K562 (cell line): ENCODE measurements at regions not wholly inside any gene's neighbourhood (a gene's known extent, or its start where the extent isn't known, plus 50 kb on each side); places are given as distances from the start of the nearest gene placed in this dataset.

Experiments
- ATAC-seq: fragments of 200-7000 bp; cut with Tn5 transposase; 3 replicates; pipeline ENCODE4 v1.9.1; 2020; ENCODE audit warnings: moderate library complexity
- BruUV-seq: library from RNA; stranded (reverse); fragments of 400-500 nt; replicated peaks from 2 replicates; lab custom pipeline; 2021; lab: Mats Ljungman, UMichigan
- CTCF ChIA-PET: fragments of 300-600 bp; formaldehyde crosslinking; extraction: SDS; loops from one replicate; lab custom pipeline; 2021; ENCODE audit warnings: low intra/inter-chr PET ratio; lab: Yijun Ruan, JAX
- POLR2A ChIA-PET: fragments of 300-600, 350-650 bp; sonication (Branson Sonifier 250); formaldehyde crosslinking; extraction: SDS; loops from one replicate; lab custom pipeline; 2021; ENCODE audit warnings: antibody characterized with exemption, inconsistent platforms; lab: Yijun Ruan, JAX
- DNase-seq, 4 experiments: peaks; one replicate each; pipeline versions ENCODE4 v3.0.0 to v3.0.0-alpha.2; 2011 to 2018; ENCODE audit warnings: low spot score in 3 of 4, mixed read lengths in 3 of 4; ENCODE audit errors: extremely low read depth in 1 of 4
- FAIRE-seq: peaks from 2 replicates; lab custom pipeline; 2011; peaks lifted over from hg19 to GRCh38; lab: Jason Lieb, UNC
- H2AFZ ChIP-seq: 2 replicates; pipeline ENCODE4 v1.6.0; 2011; ENCODE audit warnings: low read depth, low read length, control low read depth, inconsistent platforms
- H3K27ac ChIP-seq: fragments of 200-600 bp; 3 replicates; pipeline ENCODE4 v1.8.0; 2011; ENCODE audit warnings: low read depth, mild to moderate bottlenecking, control low read depth, inconsistent platforms, low read length, moderate library complexity, mixed read lengths; ENCODE audit errors: extremely low read depth
- H3K27me3 ChIP-seq, 2 experiments: fragments of 300-600 bp in 1 of 2; 2 replicates in 1 of 2; 3 replicates in 1 of 2; pipeline versions ENCODE4 v1.6.0 to v1.8.0; 2011; ENCODE audit warnings: inconsistent platforms in 2 of 2, low read length in 2 of 2, mild to moderate bottlenecking in 1 of 2, mixed read lengths in 1 of 2, moderate library complexity in 1 of 2; ENCODE audit not compliant: control insufficient read depth in 2 of 2, insufficient read depth in 2 of 2
- H3K36me3 ChIP-seq: fragments of 300-600 bp; 3 replicates; pipeline ENCODE4 v1.8.0; 2011; ENCODE audit warnings: mild to moderate bottlenecking, low read length, inconsistent platforms; ENCODE audit not compliant: control insufficient read depth, insufficient read depth
- H3K4me1 ChIP-seq, 2 experiments: fragments of 200-600 bp in 1 of 2; replicated peaks in 1 of 2; 2 replicates in 1 of 2; 3 replicates in 1 of 2; pipeline versions ENCODE4 v1.5.1 to v1.8.0; 2011; ENCODE audit warnings: inconsistent platforms in 2 of 2, low read length in 2 of 2, mild to moderate bottlenecking in 1 of 2, mixed read lengths in 1 of 2, moderate library complexity in 1 of 2; ENCODE audit not compliant: control insufficient read depth in 2 of 2, insufficient read depth in 2 of 2
- H3K4me2 ChIP-seq: 2 replicates; pipeline ENCODE4 v1.6.1; 2011; ENCODE audit warnings: low read length, control low read depth, inconsistent platforms, mixed read lengths; ENCODE audit not compliant: insufficient read depth
- H3K4me3 ChIP-seq: fragments of 200-600 bp; sonication (generic), shearing (Covaris generic); 2 replicates; pipeline ENCODE4 v1.5.1; 2016; ENCODE audit warnings: control low read depth, inconsistent platforms
- H3K79me2 ChIP-seq: fragments of 200-600 bp; 3 replicates; pipeline ENCODE4 v1.8.0; 2011; ENCODE audit warnings: low read length, inconsistent platforms; ENCODE audit not compliant: control insufficient read depth, insufficient read depth
- H3K9ac ChIP-seq, 2 experiments: 2 replicates each; pipeline versions ENCODE4 v1.6.0 to v1.6.1; 2011; ENCODE audit warnings: low read depth in 2 of 2, low read length in 2 of 2, control low read depth in 1 of 2, inconsistent platforms in 1 of 2, mild to moderate bottlenecking in 1 of 2, mixed read lengths in 1 of 2; ENCODE audit not compliant: insufficient read depth in 1 of 2
- H3K9me1 ChIP-seq: one replicate; pipeline ENCODE4 v1.6.0; 2011; ENCODE audit warnings: inconsistent platforms, mild to moderate bottlenecking, low read length, moderate library complexity; ENCODE audit not compliant: control insufficient read depth, insufficient read depth
- H3K9me3 ChIP-seq: replicated peaks from 2 replicates; pipeline ENCODE4 v1.5.1; 2011; ENCODE audit warnings: low read depth, low read length, inconsistent platforms; ENCODE audit not compliant: control insufficient read depth, insufficient read depth
- H4K20me1 ChIP-seq: replicated peaks from 2 replicates; pipeline ENCODE4 v1.6.1; 2011; ENCODE audit warnings: low read length, inconsistent platforms, mixed read lengths; ENCODE audit not compliant: control insufficient read depth, insufficient read depth
- EP300 ChIP-seq: IDR thresholded peaks from 2 replicates; pipeline ENCODE4 v1.6.1; 2012; ENCODE audit warnings: low read length, improper control_type of control experiment
- GABPB2 ChIP-seq: fragments of 250-450 bp; sonication (Bioruptor Pico); conservative IDR thresholded peaks from 2 replicates; pipeline ENCODE4 v1.5.1; 2021; ENCODE audit warnings: mild to moderate bottlenecking
- HDAC3 ChIP-seq: fragments of 450-650 bp; IDR thresholded peaks from 2 replicates; pipeline ENCODE4 v1.6.1; 2018; ENCODE audit warnings: borderline replicate concordance, mild to moderate bottlenecking, moderate library complexity; ENCODE audit not compliant: partially characterized antibody
- HMG20A ChIP-seq: fragments of 450-650 bp; formaldehyde crosslinking; conservative IDR thresholded peaks from 2 replicates; pipeline ENCODE4 v1.4.0; 2020; ENCODE audit warnings: mild to moderate bottlenecking, mixed read lengths
- IRF2 ChIP-seq: sonication (generic); formaldehyde crosslinking; IDR thresholded peaks from 2 replicates; pipeline ENCODE4 v1.8.1; 2022; ENCODE audit warnings: mild to moderate bottlenecking, missing genetic modification reagents
- MYC ChIP-seq, 2 experiments: fragments of 250-450 bp in 1 of 2; sonication (Bioruptor Pico) in 1 of 2; IDR thresholded peaks; 2 replicates each; pipeline versions ENCODE4 v1.5.1 to v1.6.1; 2012 to 2021; ENCODE audit warnings: low read depth in 2 of 2, borderline replicate concordance in 1 of 2, improper control_type of control experiment in 1 of 2, low read length in 1 of 2, mild to moderate bottlenecking in 1 of 2, moderate library complexity in 1 of 2
- NR4A1 ChIP-seq, 2 experiments: fragments of 250-450 bp in 1 of 2; fragments of 450-650 bp in 1 of 2; sonication (Bioruptor Pico) in 1 of 2; IDR thresholded peaks; 2 replicates each; pipeline versions ENCODE4 v1.4.0 to v1.6.1; 2016 to 2020; ENCODE audit warnings: mild to moderate bottlenecking in 2 of 2, missing compliant biosample characterization in 1 of 2, missing genetic modification characterization in 1 of 2, moderate library complexity in 1 of 2
- PCBP1 ChIP-seq: fragments of 200-400 bp; formaldehyde crosslinking; IDR thresholded peaks from 2 replicates; pipeline ENCODE4 v1.6.1; 2018; ENCODE audit warnings: mild to moderate bottlenecking, low read depth, low read length; ENCODE audit not compliant: poor library complexity, severe bottlenecking
- SMARCB1 ChIP-seq: IDR thresholded peaks from 2 replicates; pipeline ENCODE4 v1.6.1; 2011; ENCODE audit warnings: improper control_type of control experiment, low read depth; ENCODE audit not compliant: insufficient read length
- SNIP1 ChIP-seq: fragments of 450-650 bp; IDR thresholded peaks from 2 replicates; pipeline ENCODE4 v1.7.1; 2017; ENCODE audit warnings: low read depth, mild to moderate bottlenecking
- STAT5B ChIP-seq: fragments of 250-450 bp; sonication (Bioruptor Pico); IDR thresholded peaks from 2 replicates; pipeline ENCODE4 v1.8.0; 2021; ENCODE audit warnings: mild to moderate bottlenecking, inconsistent platforms
- TCF3 ChIP-seq: sonication (generic); formaldehyde crosslinking; IDR thresholded peaks from 2 replicates; pipeline ENCODE4 v1.4.0; 2020; ENCODE audit warnings: mild to moderate bottlenecking, missing genetic modification reagents
- in situ Hi-C: fragments of 300-500 bp; cut with MboI; formaldehyde crosslinking; loops from 4 replicates; pipeline ENCODE4 v1.15.0; 2018; ENCODE audit warnings: inconsistent platforms, mixed read lengths
- intact Hi-C: fragments of 100-400 bp; cut with micrococcal nuclease; formaldehyde crosslinking; loops from 2 replicates; pipeline ENCODE4 v1.14.2; 2022
- TF ChIP-seq, protein P1 (sequence below): fragments of 250-450 bp; sonication (Bioruptor Pico); IDR thresholded peaks from 2 replicates; pipeline ENCODE4 v1.4.0; 2020; ENCODE audit warnings: mild to moderate bottlenecking
- TF ChIP-seq, protein P2 (sequence below): fragments of 250-450 bp; sonication (Bioruptor Pico); IDR thresholded peaks from 2 replicates; pipeline ENCODE4 v1.8.0; 2022; ENCODE audit warnings: inconsistent platforms, mild to moderate bottlenecking, moderate library complexity, borderline replicate concordance
- TF ChIP-seq, protein P3 (sequence below): fragments of 250-450 bp; sonication (Bioruptor Pico); IDR thresholded peaks from 2 replicates; pipeline ENCODE4 v1.4.0; 2020; ENCODE audit warnings: mild to moderate bottlenecking, moderate library complexity

DNA sequence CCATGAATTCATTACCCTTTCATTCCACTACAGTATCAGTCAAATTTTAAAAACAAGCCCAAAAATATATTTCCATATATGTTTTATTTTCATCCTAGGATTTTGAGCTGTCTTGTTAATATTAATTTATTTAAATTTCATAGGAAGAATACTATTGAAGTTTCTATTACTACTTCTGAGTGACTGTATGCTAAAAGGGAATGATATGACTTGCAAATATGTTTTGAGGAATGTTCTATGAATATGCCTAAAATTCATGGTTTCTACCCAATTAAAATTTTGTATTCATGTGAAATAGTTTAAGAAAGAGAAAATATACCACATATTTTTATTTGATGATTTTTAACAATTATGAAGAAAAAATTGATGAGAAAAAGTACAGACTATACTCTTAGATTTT lies 52.9 kb upstream of the BACH1 start:
- in situ Hi-C loops: no loop called here
- Histone ChIP-seq H4K20me1 (no peaks in the 10 kb centered on the region), H3K27ac (no peak overlapping the region), H3K79me2 (no peaks in the 10 kb centered on the region), H3K36me3 (no peaks in the 10 kb centered on the region), H3K9ac (no peak overlapping the region), H3K4me2 (no peak overlapping the region), H3K9me1 (no peaks in the 10 kb centered on the region), H3K9me3 (no peaks in the 10 kb centered on the region), H3K27me3 (no peaks in the 10 kb centered on the region), H2AFZ (no peak overlapping the region), H3K4me1 (no peaks in the 10 kb centered on the region), H3K4me3 (no peak overlapping the region)
- DNase-seq: no peak
- TF ChIP-seq GABPB2 (CRISPR knock-in tag) (no peak), SMARCB1 (no peak), NR4A1 (CRISPR knock-in tag; IDR thresholded peaks at IDR 0.05) (no peak), NR4A1 (tag; IDR thresholded peaks at IDR 0.05) (no peak), STAT5B (CRISPR knock-in tag) (no peak), SNIP1 (no peak), PCBP1 (no peak), HDAC3 (no peak), TCF3 (CRISPR knock-in tag) (no peak), EP300 (no peak), MYC (IDR thresholded peaks at IDR 0.05; ENCODE audit: low read depth, low read length) (no peak), MYC (CRISPR knock-in tag; IDR thresholded peaks at IDR 0.05; ENCODE audit: borderline replicate concordance, low read depth) (no peak), HMG20A (CRISPR knock-in tag) (no peak), IRF2 (no peak)
- TF ChIP-seq, protein P1, sequence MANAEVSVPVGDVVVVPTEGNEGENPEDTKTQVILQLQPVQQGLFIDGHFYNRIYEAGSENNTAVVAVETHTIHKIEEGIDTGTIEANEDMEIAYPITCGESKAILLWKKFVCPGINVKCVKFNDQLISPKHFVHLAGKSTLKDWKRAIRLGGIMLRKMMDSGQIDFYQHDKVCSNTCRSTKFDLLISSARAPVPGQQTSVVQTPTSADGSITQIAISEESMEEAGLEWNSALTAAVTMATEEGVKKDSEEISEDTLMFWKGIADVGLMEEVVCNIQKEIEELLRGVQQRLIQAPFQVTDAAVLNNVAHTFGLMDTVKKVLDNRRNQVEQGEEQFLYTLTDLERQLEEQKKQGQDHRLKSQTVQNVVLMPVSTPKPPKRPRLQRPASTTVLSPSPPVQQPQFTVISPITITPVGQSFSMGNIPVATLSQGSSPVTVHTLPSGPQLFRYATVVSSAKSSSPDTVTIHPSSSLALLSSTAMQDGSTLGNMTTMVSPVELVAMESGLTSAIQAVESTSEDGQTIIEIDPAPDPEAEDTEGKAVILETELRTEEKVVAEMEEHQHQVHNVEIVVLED (CRISPR knock-in tag): no peak
- TF ChIP-seq, protein P2, sequence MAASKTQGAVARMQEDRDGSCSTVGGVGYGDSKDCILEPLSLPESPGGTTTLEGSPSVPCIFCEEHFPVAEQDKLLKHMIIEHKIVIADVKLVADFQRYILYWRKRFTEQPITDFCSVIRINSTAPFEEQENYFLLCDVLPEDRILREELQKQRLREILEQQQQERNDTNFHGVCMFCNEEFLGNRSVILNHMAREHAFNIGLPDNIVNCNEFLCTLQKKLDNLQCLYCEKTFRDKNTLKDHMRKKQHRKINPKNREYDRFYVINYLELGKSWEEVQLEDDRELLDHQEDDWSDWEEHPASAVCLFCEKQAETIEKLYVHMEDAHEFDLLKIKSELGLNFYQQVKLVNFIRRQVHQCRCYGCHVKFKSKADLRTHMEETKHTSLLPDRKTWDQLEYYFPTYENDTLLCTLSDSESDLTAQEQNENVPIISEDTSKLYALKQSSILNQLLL (CRISPR knock-in tag): no peak
- TF ChIP-seq, protein P3, sequence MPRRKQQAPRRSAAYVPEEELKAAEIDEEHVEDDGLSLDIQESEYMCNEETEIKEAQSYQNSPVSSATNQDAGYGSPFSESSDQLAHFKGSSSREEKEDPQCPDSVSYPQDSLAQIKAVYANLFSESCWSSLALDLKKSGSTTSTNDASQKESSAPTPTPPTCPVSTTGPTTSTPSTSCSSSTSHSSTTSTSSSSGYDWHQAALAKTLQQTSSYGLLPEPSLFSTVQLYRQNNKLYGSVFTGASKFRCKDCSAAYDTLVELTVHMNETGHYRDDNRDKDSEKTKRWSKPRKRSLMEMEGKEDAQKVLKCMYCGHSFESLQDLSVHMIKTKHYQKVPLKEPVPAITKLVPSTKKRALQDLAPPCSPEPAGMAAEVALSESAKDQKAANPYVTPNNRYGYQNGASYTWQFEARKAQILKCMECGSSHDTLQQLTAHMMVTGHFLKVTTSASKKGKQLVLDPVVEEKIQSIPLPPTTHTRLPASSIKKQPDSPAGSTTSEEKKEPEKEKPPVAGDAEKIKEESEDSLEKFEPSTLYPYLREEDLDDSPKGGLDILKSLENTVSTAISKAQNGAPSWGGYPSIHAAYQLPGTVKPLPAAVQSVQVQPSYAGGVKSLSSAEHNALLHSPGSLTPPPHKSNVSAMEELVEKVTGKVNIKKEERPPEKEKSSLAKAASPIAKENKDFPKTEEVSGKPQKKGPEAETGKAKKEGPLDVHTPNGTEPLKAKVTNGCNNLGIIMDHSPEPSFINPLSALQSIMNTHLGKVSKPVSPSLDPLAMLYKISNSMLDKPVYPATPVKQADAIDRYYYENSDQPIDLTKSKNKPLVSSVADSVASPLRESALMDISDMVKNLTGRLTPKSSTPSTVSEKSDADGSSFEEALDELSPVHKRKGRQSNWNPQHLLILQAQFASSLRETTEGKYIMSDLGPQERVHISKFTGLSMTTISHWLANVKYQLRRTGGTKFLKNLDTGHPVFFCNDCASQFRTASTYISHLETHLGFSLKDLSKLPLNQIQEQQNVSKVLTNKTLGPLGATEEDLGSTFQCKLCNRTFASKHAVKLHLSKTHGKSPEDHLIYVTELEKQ: no peak
- FAIRE-seq: no peak
- intact Hi-C loops: no loop called here
- ChIA-PET CTCF (no interaction called here), POLR2A (interaction anchor here (1.0 to 1.2 kb wide), 3 partner anchors 11 to 103 kb away, joined by 3 to 5 read pairs (median 3); no protein-coding TSS in a partner anchor)
- no peak for ATAC-seq
- BruUV-seq: no TSS peak
